ENCODE measurements at regions not wholly inside any gene's neighbourhood (a gene's known extent, or its start where the extent isn't known, plus 50 kb on each side); places are given as distances from the start of the nearest gene placed in this dataset.
A peak's percentile ranks its signal among the peaks of the same experiment; 100 is the strongest.
"Not testable (repeated sequence)": the region's sequence is repeated elsewhere in the genome, so short reads cannot be mapped to it uniquely, and the experiment has no call there.

DNA sequence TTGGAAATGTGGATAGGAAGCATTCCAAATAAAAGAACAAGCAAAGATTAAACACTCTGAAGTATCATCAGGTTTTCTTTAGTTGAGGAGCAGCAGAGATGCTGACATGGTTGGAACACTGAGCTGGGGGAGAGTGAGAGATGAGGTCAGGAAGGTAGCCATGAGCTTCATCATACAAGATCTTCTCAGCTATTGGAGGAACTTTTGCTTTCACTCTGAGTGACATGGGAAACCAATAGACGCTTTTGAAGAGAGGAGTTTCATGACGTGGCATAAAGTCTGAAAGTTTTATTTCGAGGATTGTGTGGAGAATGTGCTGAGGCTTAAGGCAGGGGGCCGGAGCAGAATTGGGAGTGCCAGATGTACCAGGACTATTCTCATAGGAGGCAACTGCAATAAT lies 616.2 kb upstream of the CAMK1G start:
- DNase-seq = no peak

- DNase-seq = no peak
These were observed 608.8 kb upstream of the CAMK1G start for GRCh38 chr1:208974717-208975116.

- DNase-seq = no peak
These were observed 608.1 kb upstream of the CAMK1G start for GRCh38 chr1:208975456-208975855.

DNA sequence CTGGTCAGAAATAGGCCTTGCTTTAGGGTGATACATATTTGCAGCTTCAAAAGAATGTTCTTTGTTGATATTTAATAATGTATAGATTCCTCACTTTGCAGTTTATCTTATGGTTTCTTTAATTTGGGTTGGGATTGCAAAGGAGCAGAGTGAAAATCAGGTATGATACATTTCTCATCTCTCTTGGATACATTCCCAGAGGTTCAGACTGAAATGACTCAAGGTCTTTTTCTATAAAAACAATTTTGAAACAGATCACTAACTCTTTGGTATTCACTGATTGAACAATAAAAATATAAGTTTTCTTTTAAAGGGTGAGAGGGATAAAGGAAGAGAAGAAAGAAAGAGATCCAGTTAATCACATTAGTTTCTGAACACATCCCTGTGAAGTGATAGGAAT lies 606.5 kb upstream of the CAMK1G start:
- DNase-seq = no peak

- DNase-seq = no peak
These were observed 605.8 kb upstream of the CAMK1G start for GRCh38 chr1:208977638-208978256.

GRCh38 chr1:208979776-208980175 lies 603.7 kb upstream of the CAMK1G start:
- no peak for DNase-seq

GRCh38 chr1:208980605-208981004 lies 602.9 kb upstream of the CAMK1G start:
- DNase-seq = no peak

GRCh38 chr1:208985231-208985630 lies 598.3 kb upstream of the CAMK1G start:
- DNase-seq = no peak

GRCh38 chr1:208988811-208989222 lies 594.7 kb upstream of the CAMK1G start:
- peak; percentile 12 for DNase-seq

DNA sequence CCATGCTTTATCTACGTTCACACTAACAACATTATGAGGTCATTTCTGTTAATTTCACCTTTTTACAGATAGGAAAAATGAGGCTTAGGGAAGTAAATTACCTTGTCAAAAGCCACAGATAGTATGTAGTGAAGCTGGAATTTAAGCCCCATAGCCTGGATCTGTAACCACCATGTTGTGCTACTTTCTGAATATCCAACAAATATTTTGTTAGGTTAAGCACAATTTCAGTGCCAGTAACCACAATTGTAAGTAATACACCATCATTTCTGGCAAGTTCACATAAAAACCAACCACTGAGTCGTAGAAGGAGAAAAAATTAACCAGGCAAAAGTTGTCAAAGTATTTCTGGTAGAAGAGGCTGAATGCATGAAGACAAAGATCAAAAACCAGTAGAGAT lies 593.1 kb upstream of the CAMK1G start:
- no peak for DNase-seq

DNA sequence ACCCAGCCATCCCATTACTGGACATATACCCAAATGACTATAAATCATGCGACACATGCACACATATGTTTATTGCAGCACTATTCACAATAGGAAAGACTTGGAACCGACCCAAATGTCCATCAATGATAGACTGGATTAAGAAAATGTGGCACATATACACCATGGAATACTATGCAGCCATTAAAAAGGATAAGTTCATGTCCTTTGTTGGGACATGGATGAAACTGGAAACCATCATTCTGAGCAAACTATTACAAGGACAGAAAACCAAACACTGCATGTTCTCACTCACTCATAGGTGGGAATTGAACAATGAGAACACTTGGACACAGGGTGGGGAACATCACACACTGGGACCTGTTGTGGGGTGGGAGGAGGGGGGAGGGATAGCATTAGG lies 586.5 kb upstream of the CAMK1G start:
- DNase-seq = not testable (repeated sequence)

- no peak for DNase-seq
These were observed 585.7 kb upstream of the CAMK1G start for GRCh38 chr1:208997726-208998312.

DNA sequence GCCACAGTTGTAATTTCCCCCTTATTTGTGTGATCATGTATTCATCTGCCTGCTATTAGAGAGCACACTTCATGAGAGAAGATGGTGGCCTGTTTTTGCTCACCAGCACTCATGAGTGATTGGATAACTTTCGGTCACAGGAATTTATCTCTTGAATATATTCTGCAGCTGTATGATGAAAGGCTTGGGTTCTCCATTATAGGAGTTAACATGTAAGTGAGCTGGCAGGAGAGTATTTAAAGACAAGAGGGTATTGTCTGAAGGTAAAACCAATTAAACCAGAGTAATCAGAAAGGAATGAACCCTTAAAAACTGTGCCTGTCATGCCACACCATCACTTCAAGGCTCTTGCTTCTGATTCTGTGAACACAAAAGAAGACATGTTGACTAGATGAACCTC lies 574.9 kb upstream of the CAMK1G start:
- no peak for DNase-seq

DNA sequence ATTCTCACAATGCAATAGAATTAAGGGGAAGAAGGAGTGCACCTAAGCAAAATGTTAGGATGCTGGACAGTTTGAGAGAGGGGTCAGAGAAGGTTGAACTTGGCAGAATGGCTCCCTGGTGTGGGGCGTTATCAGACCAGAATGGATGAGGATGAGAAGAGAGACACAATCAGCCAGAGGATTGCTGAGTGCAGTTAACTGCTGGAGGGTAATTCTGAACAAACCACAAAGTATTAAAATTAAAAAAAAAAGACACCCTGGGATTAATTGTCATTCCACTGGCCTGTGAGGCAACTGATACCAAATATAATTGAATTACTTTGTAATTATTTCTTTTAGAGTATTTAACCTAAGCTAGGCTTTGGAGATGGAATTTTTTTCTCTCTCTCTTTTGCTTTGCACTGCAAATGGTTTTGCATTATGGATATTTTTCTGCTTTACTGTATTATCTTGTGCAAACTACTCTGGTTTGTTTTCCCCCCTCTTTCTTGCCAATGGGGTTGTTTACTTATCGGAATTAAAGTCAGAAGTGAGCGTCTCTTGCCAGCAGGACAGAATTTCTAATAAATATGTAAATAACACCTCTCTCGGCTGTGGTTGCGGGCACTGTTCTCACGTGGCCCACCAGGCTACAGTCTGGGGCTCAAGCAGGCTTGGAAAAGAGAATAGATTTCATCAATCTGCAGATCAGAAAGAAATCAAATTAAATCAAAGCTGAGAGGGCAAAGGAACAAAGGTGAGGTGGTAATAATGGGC lies 572.9 kb upstream of the CAMK1G start:
- no peak for DNase-seq

- DNase-seq = no peak
These were observed 570.9 kb upstream of the CAMK1G start for GRCh38 chr1:209012443-209013196.

DNA sequence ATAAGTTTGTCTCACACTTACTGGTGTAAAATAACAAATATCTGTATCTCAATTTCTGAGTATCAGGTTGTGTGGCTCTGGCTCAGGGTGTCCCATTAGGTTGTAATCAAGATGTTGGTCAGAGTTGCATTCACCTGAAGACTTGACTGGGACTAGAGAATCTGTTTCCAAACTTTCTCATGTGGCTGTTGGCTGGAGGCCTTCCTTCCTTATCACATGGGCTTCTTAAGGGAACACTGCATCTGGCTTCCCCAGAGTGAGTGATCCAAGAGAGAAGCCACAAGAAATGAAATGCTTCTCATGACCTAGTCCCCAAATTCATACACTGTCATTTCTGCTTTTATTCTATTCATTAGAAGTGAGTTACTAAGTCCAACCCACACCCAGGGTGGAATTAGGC lies 568.4 kb upstream of the CAMK1G start:
- no peak for DNase-seq

DNA sequence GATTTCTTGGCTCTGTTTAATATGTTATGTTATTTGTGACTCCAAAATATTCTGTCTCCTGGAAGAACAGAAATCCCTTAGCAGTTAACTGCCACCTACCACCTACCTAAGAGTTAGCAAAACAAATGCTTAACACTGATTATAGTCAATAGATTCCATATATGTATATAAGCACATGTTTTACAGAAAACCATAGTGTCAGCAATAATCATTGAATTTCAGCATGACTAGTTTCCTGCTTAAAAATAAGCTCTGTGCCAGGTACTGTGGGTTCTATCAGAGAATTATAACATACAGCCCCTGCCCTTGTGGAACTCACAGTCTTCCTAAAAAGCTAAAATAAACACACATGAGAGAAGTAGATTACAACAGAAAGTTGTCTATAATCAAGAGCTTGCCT lies 561.9 kb upstream of the CAMK1G start:
- DNase-seq = no peak

DNA sequence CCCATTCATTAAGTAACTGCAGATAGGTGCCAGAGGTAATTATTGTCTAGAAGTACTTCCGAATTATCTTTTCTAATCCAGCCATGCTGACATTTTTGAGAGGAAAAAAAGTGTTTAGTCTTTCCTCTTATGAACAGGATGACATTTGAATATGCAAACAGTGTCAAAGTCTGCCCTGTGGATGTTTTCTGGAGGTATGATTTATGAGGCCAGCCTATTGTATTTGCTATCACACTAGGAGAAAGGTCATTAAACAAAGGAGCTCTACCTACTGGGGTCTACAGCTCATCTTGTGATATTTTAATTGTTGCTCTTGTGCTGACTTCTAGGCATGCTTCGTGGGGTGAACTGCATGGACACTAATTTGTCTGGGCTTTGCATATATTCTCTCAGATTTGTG lies 559.7 kb upstream of the CAMK1G start:
- no peak for DNase-seq

DNA sequence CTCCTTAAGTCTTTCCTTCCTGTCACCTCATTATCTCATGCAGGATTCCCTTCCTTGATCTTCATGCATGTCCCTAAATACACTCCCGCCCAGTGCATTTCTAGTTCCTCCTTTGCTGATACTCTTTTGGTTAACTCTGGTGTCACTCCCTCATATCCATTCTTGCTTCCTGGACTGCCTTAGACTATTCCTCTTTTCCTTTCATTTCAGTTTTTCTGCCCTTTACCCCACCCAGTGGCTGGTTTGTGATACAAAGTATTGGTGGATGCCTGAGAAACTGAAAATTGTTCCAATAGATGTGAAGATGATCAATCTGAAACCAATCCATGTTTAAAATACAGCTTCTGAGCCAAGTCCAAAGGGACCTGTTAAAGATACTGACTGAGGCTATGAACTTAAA lies 553.8 kb upstream of the CAMK1G start:
- DNase-seq = no peak

GRCh38 chr1:209030454-209031167 lies 552.9 kb upstream of the CAMK1G start:
- DNase-seq = no peak

DNA sequence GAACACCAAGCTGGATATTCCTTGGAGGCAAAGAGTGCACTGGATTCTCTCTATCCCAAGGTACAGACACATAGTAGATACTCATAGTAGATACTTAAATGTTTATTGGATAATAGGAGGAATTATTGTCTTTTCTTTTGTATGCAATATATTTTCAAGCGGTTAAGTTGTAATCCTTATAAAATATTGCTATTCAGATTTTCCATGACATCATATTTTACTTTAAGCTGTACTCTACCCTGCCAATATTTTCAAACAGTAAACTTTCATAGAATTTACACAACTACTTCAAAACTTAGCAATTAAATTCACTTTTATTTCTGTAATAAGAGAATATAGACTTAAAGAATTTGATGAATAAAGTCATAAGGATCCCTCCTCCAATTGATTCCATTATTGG lies 546.5 kb upstream of the CAMK1G start:
- DNase-seq = no peak

GRCh38 chr1:209038316-209038715 lies 545.2 kb upstream of the CAMK1G start:
- DNase-seq = no peak

DNA sequence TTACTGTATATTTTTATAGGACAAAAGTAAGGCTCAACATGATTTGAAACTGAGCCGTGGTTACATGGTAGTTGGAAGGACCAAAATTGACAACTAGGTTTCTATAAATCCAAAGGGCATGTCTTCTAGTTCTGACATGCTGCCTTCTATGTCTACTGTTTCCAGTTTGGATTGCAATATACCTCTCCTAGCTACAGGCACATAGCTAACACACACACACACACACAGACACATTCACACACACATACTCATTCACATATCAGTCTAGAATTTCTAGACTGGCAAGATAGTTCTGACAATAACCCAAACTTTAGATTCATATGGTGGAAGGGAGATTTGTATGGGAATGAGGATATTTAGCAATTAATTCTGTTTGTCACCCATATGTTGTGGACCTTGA lies 544.8 kb upstream of the CAMK1G start:
- no peak for DNase-seq
